ENCODE measurements at regions not wholly inside any gene's neighbourhood (a gene's known extent, or its start where the extent isn't known, plus 50 kb on each side); places are given as distances from the start of the nearest gene placed in this dataset.
A peak's percentile ranks its signal among the peaks of the same experiment; 100 is the strongest.

- Histone ChIP-seq H3K79me2 (ENCODE audit: low read length) (no peaks in the 10 kb centered on the region), H3K9ac (ENCODE audit: low read length) (peak overlapping the region; percentile 19; the same call in 1 of the 2 replicates), H3K9me3 (replicated peaks; ENCODE audit: insufficient read depth, low read length) (no peaks in the 10 kb centered on the region), H4K20me1 (ENCODE audit: insufficient read depth, low read length) (no peaks in the 10 kb centered on the region), H3F3A (ENCODE audit: insufficient read depth, low read length) (no peaks in the 10 kb centered on the region), H3K4me2 (ENCODE audit: low read depth, low read length) (peak overlapping the region; percentile 92; the same call in 1 of the 2 replicates), H3K36me3 (replicated peaks; ENCODE audit: insufficient read depth, low read length) (no peaks in the 10 kb centered on the region), H3K4me3 (ENCODE audit: low read length) (peak overlapping the region; percentile 49), H3K4me1 (ENCODE audit: low read length) (no peaks in the 10 kb centered on the region), H3K27me3 (replicated peaks; ENCODE audit: insufficient read depth, low read length) (no peaks in the 10 kb centered on the region), H2AFZ (ENCODE audit: low read length) (peak overlapping the region; percentile 81), H3K27ac (ENCODE audit: low read length) (no peak overlapping the region), H3K9me2 (replicated peaks; ENCODE audit: insufficient read depth, low read length) (no peaks in the 10 kb centered on the region)
- peak; percentile 64 for DNase-seq
- TF ChIP-seq EZH2 (optimal IDR thresholded peaks at IDR 0.05; ENCODE audit: low read depth, low read length) (no peak), CTCF (IDR thresholded peaks at IDR 0.05; ENCODE audit: low read length) (peak; percentile 100)
These were observed 101.3 kb downstream of the IER5 start for GRCh38 chr1:181189691-181190363.

DNA sequence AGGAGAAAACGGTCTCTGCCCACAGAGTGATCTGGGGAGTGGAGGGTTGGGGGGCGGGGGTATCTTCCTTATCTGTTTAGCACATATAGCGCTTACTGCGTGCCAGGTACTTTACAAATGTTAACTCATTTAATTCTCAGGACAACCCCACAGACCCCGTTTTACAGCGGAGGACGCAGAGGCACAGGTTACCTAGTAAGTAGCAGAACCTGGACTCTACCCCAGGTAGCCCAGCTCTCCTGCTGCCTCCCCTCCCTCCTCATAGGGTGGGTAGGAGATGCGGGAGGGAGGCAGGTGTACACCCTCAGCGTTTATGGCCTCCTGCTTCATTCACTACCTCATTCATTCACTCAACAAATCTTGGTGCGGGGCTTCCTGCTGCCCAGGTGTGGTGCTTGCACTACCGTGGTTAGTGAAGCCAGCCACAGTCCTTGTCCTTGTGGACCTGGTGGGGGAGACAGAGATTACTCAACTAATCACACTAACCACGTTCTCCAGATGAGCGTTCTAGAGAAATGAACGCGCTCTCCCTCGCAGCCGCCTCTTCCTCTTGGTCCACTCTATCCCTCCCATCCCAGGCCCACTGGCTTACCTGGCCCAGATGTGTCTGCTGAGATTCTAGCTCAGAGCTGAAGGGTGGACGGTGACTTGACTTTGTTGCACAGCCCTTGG, 102.0 kb downstream of the IER5 start:
- no peaks in the 10 kb centered on the region for H3K4me1 ChIP-seq (ENCODE audit: low read length)
- H3K9me3 ChIP-seq (replicated peaks; ENCODE audit: insufficient read depth, low read length) = no peaks in the 10 kb centered on the region
- no peaks in the 10 kb centered on the region for H3F3A ChIP-seq (ENCODE audit: insufficient read depth, low read length)
- peak overlapping the region; percentile 92; the same call in 1 of the 2 replicates for H3K4me2 ChIP-seq (ENCODE audit: low read depth, low read length)
- H3K9ac ChIP-seq (ENCODE audit: low read length) = no peak overlapping the region
- H3K36me3 ChIP-seq (replicated peaks; ENCODE audit: insufficient read depth, low read length) = no peaks in the 10 kb centered on the region
- no peak for TF ChIP-seq CTCF (IDR thresholded peaks at IDR 0.05; ENCODE audit: low read length)
- no peak for TF ChIP-seq EZH2phosphoT487 (IDR thresholded peaks at IDR 0.05; ENCODE audit: low read length)
- no peak for TF ChIP-seq EZH2 (optimal IDR thresholded peaks at IDR 0.05; ENCODE audit: low read depth, low read length)
- H3K9me2 ChIP-seq (replicated peaks; ENCODE audit: insufficient read depth, low read length) = no peaks in the 10 kb centered on the region
- no peak overlapping the region for H3K27ac ChIP-seq (ENCODE audit: low read length)
- H4K20me1 ChIP-seq (ENCODE audit: insufficient read depth, low read length) = no peaks in the 10 kb centered on the region
- H3K4me3 ChIP-seq (ENCODE audit: low read length) = no peak overlapping the region
- no peak for DNase-seq
- H3K79me2 ChIP-seq (ENCODE audit: low read length) = no peaks in the 10 kb centered on the region
- H2AFZ ChIP-seq (ENCODE audit: low read length) = peak overlapping the region; percentile 81; the same call in 1 of the 2 replicates
- no peaks in the 10 kb centered on the region for H3K27me3 ChIP-seq (replicated peaks; ENCODE audit: insufficient read depth, low read length)

DNA sequence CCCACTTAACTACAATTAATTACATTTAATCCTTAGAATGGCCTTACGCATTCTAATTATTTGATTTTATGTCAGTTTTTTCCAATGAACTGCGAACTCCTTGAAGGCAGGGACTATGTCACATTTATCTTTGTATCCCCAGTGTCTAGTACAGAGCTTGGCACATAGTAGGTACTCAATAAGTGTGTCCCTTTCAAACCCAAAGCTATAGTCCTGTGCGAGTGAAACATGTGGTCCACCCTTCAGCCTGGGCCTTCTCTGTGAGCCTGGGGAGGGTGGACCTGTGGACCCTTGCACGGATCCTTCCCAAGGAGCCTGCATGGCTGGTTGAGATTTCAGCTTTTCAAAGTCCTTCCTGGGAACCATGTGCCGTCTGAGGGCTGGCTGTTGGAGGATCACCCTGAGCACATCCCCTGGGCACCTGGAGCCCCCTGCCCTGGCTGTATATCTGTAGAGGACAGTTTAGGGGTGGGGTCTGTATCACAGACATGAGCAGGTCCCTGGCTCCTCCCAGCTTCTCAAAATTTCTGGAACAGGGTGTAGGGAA, 103.1 kb downstream of the IER5 start:
- H3K9me2 ChIP-seq (replicated peaks; ENCODE audit: insufficient read depth, low read length) = no peaks in the 10 kb centered on the region
- H3K27ac ChIP-seq (ENCODE audit: low read length) = no peak overlapping the region
- no peak overlapping the region for H3K4me3 ChIP-seq (ENCODE audit: low read length)
- no peaks in the 10 kb centered on the region for H3K79me2 ChIP-seq (ENCODE audit: low read length)
- no peaks in the 10 kb centered on the region for H3K4me1 ChIP-seq (ENCODE audit: low read length)
- no peak overlapping the region for H3K4me2 ChIP-seq (ENCODE audit: low read depth, low read length)
- no peak overlapping the region for H2AFZ ChIP-seq (ENCODE audit: low read length)
- no peak for TF ChIP-seq EZH2 (optimal IDR thresholded peaks at IDR 0.05; ENCODE audit: low read depth, low read length)
- no peak for TF ChIP-seq EZH2phosphoT487 (IDR thresholded peaks at IDR 0.05; ENCODE audit: low read length)
- TF ChIP-seq CTCF (IDR thresholded peaks at IDR 0.05; ENCODE audit: low read length) = no peak
- no peak for DNase-seq
- H4K20me1 ChIP-seq (ENCODE audit: insufficient read depth, low read length) = no peaks in the 10 kb centered on the region
- H3F3A ChIP-seq (ENCODE audit: insufficient read depth, low read length) = no peaks in the 10 kb centered on the region
- no peaks in the 10 kb centered on the region for H3K36me3 ChIP-seq (replicated peaks; ENCODE audit: insufficient read depth, low read length)
- H3K9ac ChIP-seq (ENCODE audit: low read length) = no peak overlapping the region
- H3K9me3 ChIP-seq (replicated peaks; ENCODE audit: insufficient read depth, low read length) = no peaks in the 10 kb centered on the region
- no peaks in the 10 kb centered on the region for H3K27me3 ChIP-seq (replicated peaks; ENCODE audit: insufficient read depth, low read length)

All from MM.1S (cell line).